Fibroblast of upper back skin (primary cell): ENCODE measurements at regions not wholly inside any gene's neighbourhood (a gene's known extent, or its start where the extent isn't known, plus 50 kb on each side); places are given as distances from the start of the nearest gene placed in this dataset.
"Not testable (repeated sequence)": the region's sequence is repeated elsewhere in the genome, so short reads cannot be mapped to it uniquely, and the experiment has no call there.

Experiments
- DNase-seq: peaks from one replicate; pipeline ENCODE4 v3.0.0-alpha.2; 2013

DNA sequence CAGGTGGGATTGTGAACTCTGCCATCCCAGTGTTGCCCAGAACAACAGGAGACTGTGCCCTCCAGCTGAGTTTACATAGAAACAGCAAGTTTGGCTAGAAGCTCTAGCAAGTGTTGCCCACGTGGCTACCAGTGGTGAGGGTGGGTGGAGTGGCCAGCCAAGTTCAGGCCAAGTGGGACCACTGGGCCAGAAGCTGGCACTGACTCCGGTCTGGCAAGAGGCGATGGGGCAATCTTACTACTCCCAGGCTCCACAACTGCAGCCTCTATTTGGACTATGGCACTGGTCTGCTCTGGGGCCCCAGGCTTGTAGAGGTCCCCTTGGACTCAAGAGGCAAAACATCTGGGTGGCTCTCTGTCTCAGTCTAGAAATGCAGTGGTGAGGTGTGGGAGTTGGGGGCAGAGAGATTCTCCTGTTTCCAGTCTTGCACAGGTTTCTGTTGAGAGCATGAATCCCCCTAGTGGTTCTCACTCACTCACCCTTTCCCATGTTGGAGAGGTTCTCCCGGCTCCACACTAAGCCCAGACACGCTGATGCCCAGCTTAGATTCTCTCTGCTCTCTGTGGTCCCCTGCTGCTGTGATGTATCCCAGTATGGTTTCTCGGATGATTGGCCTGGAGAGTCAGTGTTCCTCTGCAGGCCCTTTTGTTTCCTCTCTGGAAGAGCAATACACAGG, 615.3 kb downstream of the PDHA2 start:
- DNase-seq = no peak

DNA sequence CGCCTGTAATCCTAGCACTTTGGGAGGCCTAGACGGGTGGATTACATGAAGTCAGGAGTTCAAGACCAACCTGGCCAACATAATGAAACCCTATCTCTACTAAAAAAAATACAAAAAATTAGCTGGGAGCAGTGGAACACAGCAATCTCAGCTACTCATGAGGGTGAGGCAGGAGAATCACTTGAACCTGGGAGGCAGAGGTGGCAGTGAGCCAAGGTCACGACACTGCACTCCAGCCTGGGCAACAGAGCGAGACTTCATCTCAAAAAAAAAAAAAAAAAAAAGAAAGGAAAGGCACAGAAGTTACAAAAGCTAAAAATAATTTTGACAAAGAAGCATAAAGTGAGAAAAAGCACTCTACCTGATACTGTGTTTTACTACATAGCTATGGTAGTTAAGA, 618.1 kb downstream of the PDHA2 start:
- DNase-seq = not testable (repeated sequence)

DNA sequence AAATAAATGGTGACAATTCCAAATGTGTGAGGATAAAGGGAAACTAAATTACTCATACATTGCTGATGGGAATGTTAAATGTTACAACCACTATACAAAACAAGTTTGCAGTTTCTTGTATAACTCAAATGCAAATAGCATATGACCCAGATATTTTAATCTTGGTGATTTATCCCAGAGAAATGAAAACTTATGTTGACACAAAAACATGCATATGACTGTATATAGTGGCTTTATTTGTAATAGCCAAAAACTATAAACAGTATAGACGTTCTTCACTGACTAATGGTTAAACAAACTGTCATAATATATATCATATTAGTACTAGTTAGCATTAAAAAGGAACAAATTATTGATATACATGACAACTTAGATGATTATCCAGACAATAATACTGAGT, 619.2 kb downstream of the PDHA2 start:
- no peak for DNase-seq

DNA sequence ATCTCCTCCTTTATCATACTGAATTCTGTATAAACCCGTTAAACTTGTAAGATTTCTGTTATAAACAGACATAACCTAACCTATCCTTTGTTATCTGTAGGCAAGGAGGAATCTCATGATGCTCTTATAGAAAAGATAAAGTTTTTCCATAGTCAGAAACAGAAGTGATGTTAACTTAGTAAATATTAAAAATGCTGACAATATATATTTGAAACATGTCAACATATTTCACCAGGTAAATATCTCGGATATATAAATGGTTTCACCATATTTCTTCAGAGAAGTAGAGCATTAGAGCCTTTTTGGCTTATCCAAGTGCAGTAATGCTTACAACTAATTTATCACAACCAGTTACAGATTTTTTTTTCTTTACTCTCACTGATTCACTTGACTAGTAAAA, 625.9 kb downstream of the PDHA2 start:
- no peak for DNase-seq

DNA sequence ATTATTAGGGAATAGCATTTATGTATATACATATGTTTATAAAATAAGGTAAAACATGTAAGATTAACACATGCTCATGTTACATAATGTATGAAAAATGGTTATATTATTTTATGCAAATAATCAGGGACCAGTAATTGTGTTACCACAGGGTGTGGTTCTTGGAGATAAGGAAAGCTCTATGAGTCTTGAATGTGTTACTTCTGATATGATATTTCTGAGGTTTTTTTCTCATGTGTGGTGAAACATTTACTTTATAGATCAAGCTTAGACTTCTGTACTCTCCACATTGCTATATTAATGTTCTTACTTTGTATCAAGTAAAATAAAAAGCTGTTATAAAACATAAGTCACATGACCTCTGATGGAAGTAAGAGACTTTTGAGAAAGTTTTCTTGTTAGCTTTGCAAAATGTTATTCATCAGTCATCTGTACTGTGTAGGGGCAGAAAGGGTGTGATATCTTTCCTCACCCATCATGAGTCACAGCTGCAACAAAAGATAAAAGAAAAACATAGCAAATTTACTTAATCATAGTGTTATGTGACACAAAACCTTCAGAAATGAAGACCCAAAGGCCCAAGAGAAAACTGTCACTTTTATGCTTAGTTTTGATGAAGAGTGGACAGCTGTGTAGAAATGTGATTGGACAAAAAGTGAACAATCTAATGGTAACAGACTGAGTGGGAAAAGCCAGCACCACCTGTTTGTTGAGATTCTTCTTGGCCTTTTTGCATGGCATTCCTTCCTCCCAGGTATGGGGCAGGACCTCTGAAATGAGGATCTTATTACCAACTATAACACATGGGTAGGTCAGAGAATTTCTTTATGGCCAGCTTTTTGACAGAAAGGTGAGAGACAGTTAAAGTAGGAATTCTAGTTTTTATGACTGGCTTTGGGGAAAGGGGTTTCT, 632.3 kb downstream of the PDHA2 start:
- no peak for DNase-seq

DNA sequence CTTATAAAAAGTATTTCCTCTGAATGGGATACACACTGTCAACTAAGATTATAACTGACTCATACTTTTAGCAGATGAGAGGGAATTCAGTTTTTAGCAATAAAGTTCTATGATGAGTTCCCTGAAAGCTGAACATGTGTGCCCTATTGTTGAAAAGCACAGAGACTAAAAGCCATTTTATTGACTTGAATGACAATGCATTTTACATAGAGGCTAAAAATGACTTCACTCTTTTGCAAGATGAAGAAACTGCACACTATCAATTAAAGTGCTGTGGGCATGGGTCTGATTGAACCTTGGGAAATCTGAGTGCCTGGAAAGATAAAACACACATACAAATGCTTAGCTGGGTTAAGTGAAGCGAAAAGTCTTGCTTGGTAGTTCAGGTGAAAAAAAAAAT, 633.4 kb downstream of the PDHA2 start:
- DNase-seq = no peak

DNA sequence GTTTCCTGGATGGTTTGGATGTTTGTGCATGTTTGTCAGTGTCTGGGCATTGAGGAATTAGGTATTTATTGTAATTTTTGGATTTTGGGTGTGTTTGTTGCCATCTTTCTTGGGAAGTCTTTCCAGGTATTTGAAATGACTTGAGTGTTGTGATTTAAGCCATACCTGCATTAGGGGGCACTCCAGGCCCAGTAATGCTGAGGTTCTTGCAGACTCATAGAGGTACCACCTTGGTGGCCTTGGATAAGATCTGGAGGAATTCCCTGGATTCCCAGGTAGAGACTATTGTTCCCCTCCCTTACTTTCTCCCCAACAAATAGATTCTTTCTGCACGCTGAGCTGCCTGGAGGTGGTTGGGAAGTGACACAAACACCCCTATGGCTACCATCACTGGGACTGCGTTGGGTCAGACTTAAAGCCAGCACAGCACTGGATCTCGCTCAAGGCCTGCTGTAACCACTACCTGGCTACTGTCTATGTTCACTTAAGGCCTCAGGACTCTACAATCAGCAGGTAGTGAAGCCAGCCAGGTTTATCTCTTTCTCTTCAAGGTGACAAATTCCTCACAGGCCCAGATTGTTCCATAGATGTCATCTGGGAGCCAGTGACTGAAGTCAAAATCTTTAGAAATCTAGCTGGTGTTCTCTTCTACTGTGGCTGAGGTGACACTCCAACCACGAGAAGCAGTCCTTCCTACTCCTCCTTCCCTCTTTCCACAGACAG, 643.6 kb downstream of the PDHA2 start:
- DNase-seq = no peak

DNA sequence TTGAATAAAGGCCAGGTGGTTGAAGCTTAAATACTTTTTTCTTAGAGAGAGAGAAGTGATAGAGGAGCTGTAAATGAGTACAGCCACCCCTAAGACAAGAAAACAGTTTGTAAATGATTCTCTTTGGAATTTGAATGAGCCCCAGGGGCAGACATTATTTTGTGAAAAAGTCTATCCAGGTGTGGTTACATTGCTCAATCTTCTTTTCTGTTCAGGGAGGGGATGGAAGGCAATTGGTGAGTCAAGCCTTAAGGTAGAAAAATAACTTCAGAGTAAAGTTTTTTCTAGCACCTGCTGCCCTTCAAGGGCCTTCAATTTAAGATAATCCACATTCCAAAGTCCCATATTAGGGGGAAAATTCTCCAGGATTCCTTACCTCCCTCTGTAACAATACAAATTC, 646.7 kb downstream of the PDHA2 start:
- DNase-seq = no peak

DNA sequence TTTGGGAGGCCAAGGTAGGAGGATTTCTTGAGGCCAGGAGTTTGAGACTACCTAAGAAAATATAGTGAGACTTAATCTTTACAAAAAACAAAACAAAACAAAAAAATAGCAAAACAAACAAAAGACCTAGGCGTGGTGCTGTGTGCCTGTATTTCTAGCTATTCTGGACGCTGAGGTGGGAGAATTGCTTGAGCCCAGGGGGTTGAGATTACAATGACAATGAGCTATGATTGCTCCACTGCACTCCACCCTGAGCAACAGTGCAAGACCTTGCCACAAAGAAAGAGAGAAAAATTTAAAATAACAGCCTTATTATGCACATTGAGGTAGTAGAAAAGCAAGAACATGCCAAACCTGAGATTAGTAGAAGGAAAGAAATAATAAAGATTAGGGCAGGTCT, 657.7 kb downstream of the PDHA2 start:
- no peak for DNase-seq

DNA sequence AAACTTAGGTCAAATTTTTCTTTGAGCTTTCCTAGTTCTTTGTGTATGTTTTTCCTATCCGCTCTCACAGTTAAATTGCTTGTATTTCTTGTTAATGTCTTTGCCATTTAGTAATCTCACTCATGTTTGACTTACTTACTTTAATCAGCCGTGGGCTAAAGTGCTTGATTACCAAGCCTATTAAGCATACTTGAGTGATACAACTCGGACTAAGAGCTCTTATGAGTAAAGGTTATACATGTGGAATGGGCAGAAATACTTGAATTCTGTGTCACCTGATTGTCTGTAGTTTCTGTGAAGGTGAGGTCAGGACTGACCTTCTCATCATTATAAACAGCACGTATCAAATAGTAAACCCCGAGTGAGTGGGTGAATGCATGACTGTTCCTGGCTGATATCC, 664.5 kb downstream of the PDHA2 start:
- no peak for DNase-seq

DNA sequence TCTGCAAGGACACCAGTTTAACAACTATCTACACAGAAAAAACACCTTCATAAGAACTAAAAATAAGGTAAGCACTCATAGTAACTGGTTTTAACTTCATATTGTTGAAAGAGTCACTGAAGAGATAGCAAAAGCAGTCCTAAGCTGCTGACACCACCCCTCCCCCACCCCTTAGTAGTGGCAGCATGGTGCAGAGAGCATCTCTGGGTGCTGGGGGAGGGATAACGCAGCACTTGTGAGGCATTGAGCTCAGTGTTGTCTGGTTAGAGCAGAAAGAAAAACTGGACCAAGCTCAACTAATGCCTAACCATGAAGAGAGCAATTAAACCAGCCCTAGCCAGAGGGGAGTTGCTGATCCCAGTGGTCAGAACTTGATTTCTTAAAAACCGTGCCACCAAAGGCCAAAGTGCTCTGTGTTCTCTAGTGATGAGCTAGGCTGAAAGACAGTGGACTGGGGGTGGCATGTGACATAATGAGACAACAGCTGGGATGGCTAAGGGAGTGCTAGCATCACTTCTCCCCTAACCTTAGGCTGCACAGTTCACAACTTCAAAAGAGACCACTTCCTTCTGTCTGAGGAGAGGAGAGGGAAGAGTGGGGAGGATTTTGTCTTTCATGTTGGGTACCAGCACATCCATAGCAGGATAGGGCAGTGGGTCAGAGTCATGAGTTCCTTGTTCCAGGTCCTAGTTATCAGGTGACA, 669.3 kb downstream of the PDHA2 start:
- DNase-seq = no peak

DNA sequence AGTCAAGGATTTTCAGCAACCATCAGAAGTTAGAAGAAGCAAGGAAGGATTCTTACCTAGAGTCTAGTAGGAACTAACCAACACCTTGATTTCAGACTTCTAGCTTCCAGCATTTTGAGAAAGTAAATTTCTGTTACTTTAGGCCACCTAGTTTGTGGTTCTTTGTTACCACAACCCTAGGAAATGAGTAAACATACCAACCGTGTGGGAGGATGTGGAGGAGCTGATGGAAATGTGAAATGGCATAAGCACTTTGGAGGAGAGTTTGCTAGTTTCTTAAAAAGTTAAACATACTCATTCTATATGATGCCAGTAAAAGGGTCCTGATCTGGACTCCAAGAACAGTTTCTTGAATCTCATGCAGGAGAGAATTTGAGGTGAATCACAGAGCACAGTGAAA, 679.4 kb downstream of the PDHA2 start:
- DNase-seq = no peak

DNA sequence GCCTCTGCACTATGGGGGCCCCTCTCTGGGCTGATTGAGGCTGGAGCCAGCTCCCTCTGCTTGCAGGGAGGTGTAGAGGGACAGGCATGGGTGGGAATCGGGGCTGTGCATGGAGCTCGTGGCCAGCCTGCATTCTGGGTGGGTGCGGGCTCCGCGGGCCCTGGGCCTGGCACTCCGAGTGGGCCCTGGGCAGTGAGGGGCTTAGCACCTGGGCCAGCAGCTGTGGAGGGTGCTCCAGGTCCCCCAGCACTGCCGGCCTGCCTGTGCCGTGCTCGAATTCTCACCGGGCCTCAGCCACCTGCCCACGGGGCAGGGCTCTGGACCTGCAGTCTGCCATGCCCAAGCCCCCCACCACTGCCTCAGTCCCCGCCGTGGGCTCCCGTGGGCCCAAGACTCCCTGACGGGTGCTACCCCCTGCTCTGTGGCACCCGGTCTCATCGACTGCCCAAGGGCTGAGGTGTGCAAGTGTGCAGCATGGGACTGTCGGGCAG, 681.2 kb downstream of the PDHA2 start:
- DNase-seq = no peak

DNA sequence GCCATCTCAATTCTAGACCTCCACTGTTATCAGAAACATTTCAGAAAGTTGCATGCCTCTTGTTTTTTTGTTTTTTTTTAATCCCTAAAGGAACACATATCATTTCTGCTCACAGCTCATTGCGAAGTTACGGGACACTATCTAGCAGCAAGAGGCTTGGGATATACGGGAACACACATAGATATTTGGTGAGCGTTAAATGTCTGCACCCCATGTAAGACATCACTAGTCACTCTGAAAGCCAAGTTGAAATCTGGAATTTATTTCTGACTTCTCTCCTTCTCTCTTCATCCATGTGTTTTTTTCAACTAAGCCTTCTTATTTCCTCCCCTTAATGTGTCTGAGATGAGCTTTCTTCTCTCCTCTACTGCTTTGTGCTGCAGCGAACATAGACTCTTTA, 683.7 kb downstream of the PDHA2 start:
- no peak for DNase-seq

DNA sequence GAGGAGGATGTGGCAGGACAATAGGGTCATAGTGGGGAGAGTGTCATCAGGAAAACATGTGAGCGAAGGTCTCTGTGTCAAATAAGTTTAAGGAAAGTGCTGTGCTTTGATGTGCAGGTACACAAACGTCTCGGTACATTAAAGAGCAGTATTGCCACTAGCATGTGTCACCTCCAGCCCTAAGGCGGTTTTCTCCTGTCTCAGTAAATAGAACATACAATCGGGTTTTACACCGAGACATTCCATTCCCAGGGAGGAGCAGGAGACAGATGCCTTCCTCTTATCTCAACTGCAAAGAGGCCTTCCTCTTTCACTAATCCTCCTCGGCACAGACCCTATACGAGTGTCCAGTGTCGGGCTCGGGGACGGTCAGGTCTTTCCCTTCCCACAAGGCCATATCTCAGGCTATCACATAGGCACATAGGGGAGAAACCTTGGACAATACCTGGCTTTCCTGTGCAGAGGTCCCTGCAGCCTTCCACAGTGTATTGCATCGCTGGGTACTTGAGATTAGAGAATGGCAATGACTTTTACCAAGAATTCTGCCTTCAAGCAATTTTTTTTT, 684.5 kb downstream of the PDHA2 start:
- no peak for DNase-seq

DNA sequence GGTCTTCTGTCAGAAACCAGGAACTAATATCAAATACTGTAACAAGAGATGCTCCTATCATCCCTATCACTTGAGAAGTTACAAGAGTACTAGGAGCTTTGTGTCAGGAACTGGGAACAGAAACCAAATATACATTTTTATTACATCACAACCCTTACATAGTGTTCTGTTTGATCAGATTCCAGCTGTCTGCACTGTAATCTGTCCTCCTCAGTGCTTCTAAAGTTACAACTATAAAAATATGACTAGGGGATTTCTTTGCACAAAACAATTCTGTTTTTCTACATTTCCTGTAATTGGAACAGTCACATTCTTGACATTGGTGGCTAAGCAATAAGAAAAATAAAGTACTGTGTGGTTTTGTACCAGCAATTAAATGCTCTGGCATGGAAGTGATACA, 686.0 kb downstream of the PDHA2 start:
- no peak for DNase-seq

DNA sequence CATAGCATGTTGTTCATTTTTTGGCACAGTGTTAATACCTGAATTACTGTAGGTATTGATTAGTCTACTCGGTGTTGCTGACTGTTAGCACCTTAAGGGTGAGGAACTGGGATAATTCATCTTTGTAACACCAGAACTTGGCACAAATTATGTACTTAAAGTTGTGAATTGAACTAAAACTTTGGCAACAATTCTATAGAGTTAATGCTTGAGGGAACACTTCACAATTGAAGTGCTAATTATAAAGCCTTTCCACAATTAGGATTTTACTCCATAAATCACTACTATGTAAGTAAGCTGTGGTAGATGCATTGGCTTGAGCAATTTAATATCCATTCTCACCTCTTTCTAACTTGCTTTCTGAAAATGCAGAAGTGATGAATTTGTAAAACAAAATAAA, 686.7 kb downstream of the PDHA2 start:
- DNase-seq = no peak

DNA sequence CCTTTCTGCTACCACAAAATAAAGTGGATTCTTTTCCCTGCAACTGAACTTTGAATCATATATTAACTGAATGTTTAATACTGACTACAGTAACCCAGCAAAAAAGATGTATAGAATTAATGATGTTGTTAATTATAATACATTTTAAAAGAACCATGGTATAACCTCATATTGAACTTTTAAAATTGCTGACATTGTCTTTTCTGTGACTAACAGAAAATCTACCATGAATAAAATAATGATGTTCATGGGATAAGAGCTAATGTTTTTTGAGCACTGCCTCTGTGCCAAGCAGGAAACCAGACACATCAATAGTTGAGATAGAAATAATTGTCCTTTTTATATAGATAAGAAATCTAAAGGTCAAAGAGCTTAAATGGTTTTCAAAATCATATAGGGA, 691.9 kb downstream of the PDHA2 start:
- no peak for DNase-seq

DNA sequence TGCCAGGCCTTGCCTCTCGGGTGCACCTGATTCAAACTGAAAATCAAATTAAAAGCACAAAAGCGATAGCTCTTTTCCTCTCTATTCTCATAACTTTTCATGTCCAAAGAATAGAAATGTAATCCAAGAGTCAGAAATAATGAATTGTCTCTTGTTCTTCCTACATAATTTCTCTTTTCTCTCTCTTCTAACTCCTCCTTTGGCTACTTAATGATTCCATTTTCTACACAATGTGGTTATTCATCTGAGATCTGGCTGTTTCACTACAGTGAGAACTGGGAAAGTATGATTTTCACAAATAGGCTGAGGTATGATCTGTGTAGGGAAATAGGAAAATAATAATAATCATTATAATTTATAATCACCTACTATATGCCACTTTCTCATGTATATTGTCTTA, 703.5 kb downstream of the PDHA2 start:
- DNase-seq = no peak

DNA sequence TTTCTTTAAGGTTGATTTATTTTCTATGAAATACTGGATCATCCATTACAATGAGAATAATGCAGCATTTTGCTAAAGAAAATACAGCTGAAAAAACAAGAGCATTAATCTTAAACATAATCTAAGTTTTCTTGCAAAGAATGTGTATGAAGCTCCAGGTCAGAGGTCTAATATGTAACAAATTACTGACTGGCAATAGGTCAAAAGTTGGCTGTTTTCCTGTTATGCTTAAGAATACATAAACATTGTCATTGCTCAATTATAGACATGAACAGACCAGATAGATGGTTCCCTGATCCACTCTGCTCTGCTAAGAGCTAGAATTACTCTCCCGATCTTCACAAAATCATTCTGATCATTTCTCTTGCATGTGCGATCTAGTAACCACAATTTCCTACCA, 718.6 kb downstream of the PDHA2 start:
- no peak for DNase-seq

DNA sequence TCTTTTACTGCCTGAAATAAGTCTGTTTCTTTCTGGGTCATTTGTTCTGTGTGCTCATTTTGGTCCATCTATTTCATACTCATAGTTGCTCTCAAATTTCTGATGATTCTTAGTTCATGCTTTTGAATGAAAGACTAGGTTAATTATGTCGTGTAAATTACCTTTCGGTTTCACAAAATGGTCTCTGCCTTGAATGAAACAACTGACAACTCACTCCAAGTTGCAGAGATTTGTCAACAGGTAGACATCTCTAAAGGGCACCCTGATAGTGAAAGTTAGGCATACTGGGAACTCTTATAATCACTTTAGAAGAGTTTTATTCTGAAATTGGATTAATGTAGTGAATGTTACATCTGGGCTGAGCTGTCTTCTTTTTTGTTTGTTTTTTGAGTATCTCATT, 726.9 kb downstream of the PDHA2 start:
- DNase-seq = no peak

DNA sequence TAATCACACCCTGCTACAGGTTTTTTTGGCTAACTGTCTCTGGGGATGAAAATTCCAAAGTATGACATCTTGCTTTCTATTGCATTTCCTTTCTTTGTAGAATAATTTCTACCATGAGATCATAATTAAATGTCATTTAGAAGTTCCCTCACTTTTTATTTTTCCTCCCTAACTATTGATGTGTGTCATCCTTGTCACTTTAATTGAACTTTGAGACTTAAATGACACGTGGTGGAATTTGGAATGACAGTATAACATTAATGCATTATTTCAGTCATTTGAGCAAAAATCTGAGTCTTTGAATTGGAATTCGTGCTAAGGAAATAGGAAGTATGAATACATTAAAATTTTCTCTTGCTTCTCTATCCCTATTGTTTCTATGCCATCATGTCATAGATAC, 745.4 kb downstream of the PDHA2 start:
- DNase-seq = no peak

DNA sequence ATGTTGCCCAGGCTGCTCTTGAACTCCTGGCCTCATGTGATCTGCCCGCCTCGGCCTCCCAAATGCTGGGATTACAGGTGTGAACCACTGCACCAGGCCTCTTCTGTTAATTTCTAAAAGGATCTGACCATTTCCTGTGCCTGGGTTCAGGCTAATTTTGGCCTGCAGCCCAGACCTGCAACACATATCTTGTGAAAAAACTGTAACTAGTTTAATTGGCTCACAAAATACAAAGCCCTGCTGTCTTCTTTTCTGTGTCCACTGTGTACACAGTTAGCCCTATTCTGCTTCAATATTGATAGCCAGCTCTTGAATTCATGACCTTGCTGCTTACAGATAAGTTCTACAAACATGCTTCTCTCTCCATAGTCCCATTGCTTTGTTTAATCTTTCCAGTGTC, 753.5 kb downstream of the PDHA2 start:
- no peak for DNase-seq
